LHCN-M2 (cell line): ENCODE measurements at regions not wholly inside any gene's neighbourhood (a gene's known extent, or its start where the extent isn't known, plus 50 kb on each side); places are given as distances from the start of the nearest gene placed in this dataset.
"Not testable (repeated sequence)": the region's sequence is repeated elsewhere in the genome, so short reads cannot be mapped to it uniquely, and the experiment has no call there.

Experiments
- DNase-seq: peaks from one replicate; pipeline ENCODE4 v3.0.0-alpha.2; 2012; ENCODE audit warnings: low read depth

- not testable (repeated sequence) for DNase-seq
Measured at GRCh38 chr15:20010759-20011158, 530.8 kb downstream of the GOLGA6L6 start.

GRCh38 chr15:20009619-20010018, 532.0 kb downstream of the GOLGA6L6 start:
- DNase-seq: not testable (repeated sequence)

GRCh38 chr15:20007338-20007737, 534.3 kb downstream of the GOLGA6L6 start:
- DNase-seq: not testable (repeated sequence)

- not testable (repeated sequence) for DNase-seq
Measured at GRCh38 chr15:20003471-20003870, 538.1 kb downstream of the GOLGA6L6 start.

- not testable (repeated sequence) for DNase-seq
Measured at GRCh38 chr15:20002560-20002959, 539.0 kb downstream of the GOLGA6L6 start.

GRCh38 chr15:19996574-19997194, 544.9 kb downstream of the GOLGA6L6 start:
- not testable (repeated sequence) for DNase-seq

- not testable (repeated sequence) for DNase-seq
Measured at GRCh38 chr15:19995296-19995695, 546.3 kb downstream of the GOLGA6L6 start.

GRCh38 chr15:19992428-19992827, 549.2 kb downstream of the GOLGA6L6 start:
- no peak for DNase-seq

GRCh38 chr15:19988094-19988660, 553.4 kb downstream of the GOLGA6L6 start:
- no peak for DNase-seq

GRCh38 chr15:19987389-19988048, 554.1 kb downstream of the GOLGA6L6 start:
- DNase-seq: no peak

- no peak for DNase-seq
Measured at GRCh38 chr15:19984101-19984500, 557.5 kb downstream of the GOLGA6L6 start.

GRCh38 chr15:19974998-19975397, 566.6 kb downstream of the GOLGA6L6 start:
- DNase-seq: no peak

- no peak for DNase-seq
Measured at GRCh38 chr15:19973718-19974117, 567.9 kb downstream of the GOLGA6L6 start.

GRCh38 chr15:19972582-19972981, 569.0 kb downstream of the GOLGA6L6 start:
- DNase-seq: not testable (repeated sequence)

- DNase-seq: not testable (repeated sequence)
Measured at GRCh38 chr15:19965574-19965973, 576.0 kb downstream of the GOLGA6L6 start.

- DNase-seq: not testable (repeated sequence)
Measured at GRCh38 chr15:19964480-19964879, 577.1 kb downstream of the GOLGA6L6 start.

GRCh38 chr15:19956124-19956796, 585.3 kb downstream of the GOLGA6L6 start:
- no peak for DNase-seq

- DNase-seq: no peak
Measured at GRCh38 chr15:19944261-19944888, 597.2 kb downstream of the GOLGA6L6 start.

- no peak for DNase-seq
Measured at GRCh38 chr15:19943515-19943914, 598.1 kb downstream of the GOLGA6L6 start.

- peak; percentile 0 for DNase-seq
Measured at GRCh38 chr15:19903281-19903680, 638.3 kb downstream of the GOLGA6L6 start.

GRCh38 chr15:19902388-19902787, 639.2 kb downstream of the GOLGA6L6 start:
- DNase-seq: not testable (repeated sequence)

GRCh38 chr15:19901414-19901813, 640.2 kb downstream of the GOLGA6L6 start:
- DNase-seq: not testable (repeated sequence)
